ENCODE measurements at regions not wholly inside any gene's neighbourhood (a gene's known extent, or its start where the extent isn't known, plus 50 kb on each side); places are given as distances from the start of the nearest gene placed in this dataset.

DNA sequence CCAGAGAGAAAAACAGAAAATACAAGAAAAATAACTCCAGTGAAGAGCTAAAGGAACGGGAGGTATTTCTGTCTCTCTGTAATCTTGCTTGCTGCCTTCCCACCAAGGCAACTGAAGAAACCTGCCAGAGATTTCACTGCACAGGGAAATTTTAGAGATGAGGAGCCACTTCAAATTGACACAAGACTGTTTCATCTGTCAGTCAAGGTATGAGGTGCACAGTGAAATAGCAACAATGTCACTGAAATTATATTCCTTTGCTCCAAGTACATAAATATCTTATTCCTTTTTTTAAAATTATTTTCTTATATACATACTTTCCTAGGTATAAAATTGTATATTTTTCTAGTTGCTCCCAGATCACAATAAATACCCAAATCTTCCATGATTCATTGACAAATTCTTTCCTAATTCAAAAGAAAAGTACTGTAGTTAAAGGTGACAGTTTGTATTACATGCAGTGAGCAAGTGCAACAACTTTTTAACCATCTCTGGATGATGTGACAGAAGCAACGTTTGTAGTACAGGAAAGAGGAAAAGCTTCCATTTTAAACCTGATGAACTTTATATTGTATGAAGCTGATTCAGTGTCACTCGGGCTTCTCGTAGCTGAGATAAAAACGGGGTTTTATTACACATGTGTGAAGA, 563.4 kb downstream of the TUSC7 start:
- TF ChIP-seq, protein P1, sequence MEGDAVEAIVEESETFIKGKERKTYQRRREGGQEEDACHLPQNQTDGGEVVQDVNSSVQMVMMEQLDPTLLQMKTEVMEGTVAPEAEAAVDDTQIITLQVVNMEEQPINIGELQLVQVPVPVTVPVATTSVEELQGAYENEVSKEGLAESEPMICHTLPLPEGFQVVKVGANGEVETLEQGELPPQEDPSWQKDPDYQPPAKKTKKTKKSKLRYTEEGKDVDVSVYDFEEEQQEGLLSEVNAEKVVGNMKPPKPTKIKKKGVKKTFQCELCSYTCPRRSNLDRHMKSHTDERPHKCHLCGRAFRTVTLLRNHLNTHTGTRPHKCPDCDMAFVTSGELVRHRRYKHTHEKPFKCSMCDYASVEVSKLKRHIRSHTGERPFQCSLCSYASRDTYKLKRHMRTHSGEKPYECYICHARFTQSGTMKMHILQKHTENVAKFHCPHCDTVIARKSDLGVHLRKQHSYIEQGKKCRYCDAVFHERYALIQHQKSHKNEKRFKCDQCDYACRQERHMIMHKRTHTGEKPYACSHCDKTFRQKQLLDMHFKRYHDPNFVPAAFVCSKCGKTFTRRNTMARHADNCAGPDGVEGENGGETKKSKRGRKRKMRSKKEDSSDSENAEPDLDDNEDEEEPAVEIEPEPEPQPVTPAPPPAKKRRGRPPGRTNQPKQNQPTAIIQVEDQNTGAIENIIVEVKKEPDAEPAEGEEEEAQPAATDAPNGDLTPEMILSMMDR (IDR thresholded peaks at IDR 0.05; ENCODE audit: insufficient read depth, low read depth, low read length), result no peak
- TF ChIP-seq EZH2 (IDR thresholded peaks at IDR 0.05; ENCODE audit: insufficient read depth, low read length), result no peak

Data from astrocyte (in vitro differentiated cells and primary cell).